ENCODE measurements at regions not wholly inside any gene's neighbourhood (a gene's known extent, or its start where the extent isn't known, plus 50 kb on each side); places are given as distances from the start of the nearest gene placed in this dataset.

DNA sequence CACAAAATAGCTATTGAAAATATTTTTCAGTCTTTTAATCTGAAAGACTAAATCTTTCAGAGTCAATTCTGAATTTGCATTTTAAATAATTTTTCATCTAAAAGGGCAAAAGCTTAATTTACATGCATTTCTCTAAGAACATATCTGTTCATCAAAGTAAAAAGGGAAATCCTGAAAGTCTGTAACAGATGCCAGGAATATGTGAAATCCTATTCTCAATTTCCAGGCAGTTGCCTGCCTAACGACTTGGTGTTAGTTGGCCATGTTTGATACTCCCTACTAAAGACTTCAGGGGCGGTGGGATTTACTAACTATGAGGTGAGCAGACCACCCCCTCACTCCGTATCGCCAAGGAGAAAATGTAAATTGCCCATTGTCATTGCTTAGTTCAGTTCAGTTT lies 136.8 kb downstream of the KIT start:
- CTCF ChIA-PET, result interaction anchor here (0.7 kb wide), 1 partner anchor 176 kb away, joined by 3 read pairs; no protein-coding TSS in a partner anchor
- Histone ChIP-seq H3K36me3 (ENCODE audit: control insufficient read depth in 2 of 2, insufficient read depth in 1 of 2, low read length in 2 of 2) (no peaks in the 10 kb centered on the region), H3K4me3 (ENCODE audit: low read depth, low read length) (no peak overlapping the region), H3K4me1 (ENCODE audit: control insufficient read depth, insufficient read depth, low read length) (no peaks in the 10 kb centered on the region), H3K27ac (ENCODE audit: extremely low read depth, low read depth, low read length) (no peak overlapping the region), H3K9me3 (ENCODE audit: control insufficient read depth, insufficient read depth, low read depth, low read length) (no peaks in the 10 kb centered on the region)
- TF ChIP-seq ZBTB17 (tag by site-specific recombination; IDR thresholded peaks at IDR 0.05) (no peak), ZNF549 (tag by site-specific recombination; IDR thresholded peaks at IDR 0.05) (no peak), ZNF112 (tag by site-specific recombination; IDR thresholded peaks at IDR 0.05) (no peak), ZNF221 (tag by site-specific recombination; IDR thresholded peaks at IDR 0.05; ENCODE audit: borderline replicate concordance) (no peak), ZNF621 (tag by site-specific recombination; IDR thresholded peaks at IDR 0.05) (no peak), ZNF157 (tag by site-specific recombination; IDR thresholded peaks at IDR 0.05) (no peak), ZNF10 (tag by site-specific recombination; IDR thresholded peaks at IDR 0.05) (no peak), ZNF302 (tag by site-specific recombination; IDR thresholded peaks at IDR 0.05; ENCODE audit: low read depth) (no peak), OSR2 (tag by site-specific recombination; IDR thresholded peaks at IDR 0.05) (no peak), ZXDB (tag by site-specific recombination; IDR thresholded peaks at IDR 0.05) (no peak), ZNF585B (tag by site-specific recombination; IDR thresholded peaks at IDR 0.05) (no peak)
- TF ChIP-seq, protein P1, sequence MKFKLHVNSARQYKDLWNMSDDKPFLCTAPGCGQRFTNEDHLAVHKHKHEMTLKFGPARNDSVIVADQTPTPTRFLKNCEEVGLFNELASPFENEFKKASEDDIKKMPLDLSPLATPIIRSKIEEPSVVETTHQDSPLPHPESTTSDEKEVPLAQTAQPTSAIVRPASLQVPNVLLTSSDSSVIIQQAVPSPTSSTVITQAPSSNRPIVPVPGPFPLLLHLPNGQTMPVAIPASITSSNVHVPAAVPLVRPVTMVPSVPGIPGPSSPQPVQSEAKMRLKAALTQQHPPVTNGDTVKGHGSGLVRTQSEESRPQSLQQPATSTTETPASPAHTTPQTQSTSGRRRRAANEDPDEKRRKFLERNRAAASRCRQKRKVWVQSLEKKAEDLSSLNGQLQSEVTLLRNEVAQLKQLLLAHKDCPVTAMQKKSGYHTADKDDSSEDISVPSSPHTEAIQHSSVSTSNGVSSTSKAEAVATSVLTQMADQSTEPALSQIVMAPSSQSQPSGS (tag by site-specific recombination; IDR thresholded peaks at IDR 0.05; ENCODE audit: low read depth), result no peak
- TF ChIP-seq, protein P2, sequence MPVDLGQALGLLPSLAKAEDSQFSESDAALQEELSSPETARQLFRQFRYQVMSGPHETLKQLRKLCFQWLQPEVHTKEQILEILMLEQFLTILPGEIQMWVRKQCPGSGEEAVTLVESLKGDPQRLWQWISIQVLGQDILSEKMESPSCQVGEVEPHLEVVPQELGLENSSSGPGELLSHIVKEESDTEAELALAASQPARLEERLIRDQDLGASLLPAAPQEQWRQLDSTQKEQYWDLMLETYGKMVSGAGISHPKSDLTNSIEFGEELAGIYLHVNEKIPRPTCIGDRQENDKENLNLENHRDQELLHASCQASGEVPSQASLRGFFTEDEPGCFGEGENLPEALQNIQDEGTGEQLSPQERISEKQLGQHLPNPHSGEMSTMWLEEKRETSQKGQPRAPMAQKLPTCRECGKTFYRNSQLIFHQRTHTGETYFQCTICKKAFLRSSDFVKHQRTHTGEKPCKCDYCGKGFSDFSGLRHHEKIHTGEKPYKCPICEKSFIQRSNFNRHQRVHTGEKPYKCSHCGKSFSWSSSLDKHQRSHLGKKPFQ (tag by site-specific recombination; IDR thresholded peaks at IDR 0.05), result no peak
- POLR2A ChIA-PET, result no interaction called here

DNA sequence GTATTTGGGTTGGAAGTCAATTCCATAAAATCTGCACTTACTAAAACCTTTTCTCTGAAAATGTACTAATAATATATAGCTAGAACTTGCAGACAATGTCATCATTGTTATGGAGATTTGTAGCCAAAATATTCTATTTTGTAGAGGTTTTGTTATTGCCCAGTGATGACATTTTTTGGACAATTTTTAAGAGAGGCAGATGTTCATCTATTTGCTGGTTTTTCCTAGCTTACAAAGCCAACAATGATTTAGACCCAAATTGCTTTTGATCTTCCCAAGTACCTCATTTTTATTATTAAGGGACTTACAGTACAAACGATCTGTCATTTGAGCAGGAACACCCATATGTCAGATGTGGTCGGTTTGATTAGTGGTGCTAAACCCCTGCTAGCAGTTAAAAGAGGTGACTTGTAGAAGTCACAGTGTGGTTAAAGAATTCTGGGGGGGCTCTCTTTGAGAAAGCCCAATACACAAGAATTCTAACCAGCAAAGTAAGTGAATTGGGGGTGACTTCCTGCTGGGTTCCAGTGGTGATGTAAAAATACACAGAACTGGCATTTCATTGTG lies 136.2 kb downstream of the KIT start:
- POLR2A ChIA-PET, result no interaction called here
- no peaks in the 10 kb centered on the region for H3K36me3 ChIP-seq (ENCODE audit: control insufficient read depth in 2 of 2, insufficient read depth in 1 of 2, low read length in 2 of 2)
- TF ChIP-seq, protein P3, sequence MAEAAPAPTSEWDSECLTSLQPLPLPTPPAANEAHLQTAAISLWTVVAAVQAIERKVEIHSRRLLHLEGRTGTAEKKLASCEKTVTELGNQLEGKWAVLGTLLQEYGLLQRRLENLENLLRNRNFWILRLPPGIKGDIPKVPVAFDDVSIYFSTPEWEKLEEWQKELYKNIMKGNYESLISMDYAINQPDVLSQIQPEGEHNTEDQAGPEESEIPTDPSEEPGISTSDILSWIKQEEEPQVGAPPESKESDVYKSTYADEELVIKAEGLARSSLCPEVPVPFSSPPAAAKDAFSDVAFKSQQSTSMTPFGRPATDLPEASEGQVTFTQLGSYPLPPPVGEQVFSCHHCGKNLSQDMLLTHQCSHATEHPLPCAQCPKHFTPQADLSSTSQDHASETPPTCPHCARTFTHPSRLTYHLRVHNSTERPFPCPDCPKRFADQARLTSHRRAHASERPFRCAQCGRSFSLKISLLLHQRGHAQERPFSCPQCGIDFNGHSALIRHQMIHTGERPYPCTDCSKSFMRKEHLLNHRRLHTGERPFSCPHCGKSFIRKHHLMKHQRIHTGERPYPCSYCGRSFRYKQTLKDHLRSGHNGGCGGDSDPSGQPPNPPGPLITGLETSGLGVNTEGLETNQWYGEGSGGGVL (tag by site-specific recombination; IDR thresholded peaks at IDR 0.05), result no peak
- TF ChIP-seq ZNF777 (tag by site-specific recombination; IDR thresholded peaks at IDR 0.05; ENCODE audit: borderline replicate concordance) (no peak), FEZF1 (tag by site-specific recombination; IDR thresholded peaks at IDR 0.05) (no peak), MYNN (tag by site-specific recombination; IDR thresholded peaks at IDR 0.05; ENCODE audit: borderline replicate concordance) (no peak), KLF9 (tag by site-specific recombination; IDR thresholded peaks at IDR 0.05; ENCODE audit: low read depth) (no peak), ZNF140 (tag by site-specific recombination; IDR thresholded peaks at IDR 0.05) (no peak), GLI2 (tag by site-specific recombination; IDR thresholded peaks at IDR 0.05; ENCODE audit: borderline replicate concordance, low read depth) (no peak), SETDB1 (IDR thresholded peaks at IDR 0.05; ENCODE audit: insufficient read length, low read length) (no peak), ZFP3 (tag by site-specific recombination; IDR thresholded peaks at IDR 0.05; ENCODE audit: low read depth) (no peak), ZNF548 (tag by site-specific recombination; IDR thresholded peaks at IDR 0.05) (no peak)
- TF ChIP-seq, protein P4, sequence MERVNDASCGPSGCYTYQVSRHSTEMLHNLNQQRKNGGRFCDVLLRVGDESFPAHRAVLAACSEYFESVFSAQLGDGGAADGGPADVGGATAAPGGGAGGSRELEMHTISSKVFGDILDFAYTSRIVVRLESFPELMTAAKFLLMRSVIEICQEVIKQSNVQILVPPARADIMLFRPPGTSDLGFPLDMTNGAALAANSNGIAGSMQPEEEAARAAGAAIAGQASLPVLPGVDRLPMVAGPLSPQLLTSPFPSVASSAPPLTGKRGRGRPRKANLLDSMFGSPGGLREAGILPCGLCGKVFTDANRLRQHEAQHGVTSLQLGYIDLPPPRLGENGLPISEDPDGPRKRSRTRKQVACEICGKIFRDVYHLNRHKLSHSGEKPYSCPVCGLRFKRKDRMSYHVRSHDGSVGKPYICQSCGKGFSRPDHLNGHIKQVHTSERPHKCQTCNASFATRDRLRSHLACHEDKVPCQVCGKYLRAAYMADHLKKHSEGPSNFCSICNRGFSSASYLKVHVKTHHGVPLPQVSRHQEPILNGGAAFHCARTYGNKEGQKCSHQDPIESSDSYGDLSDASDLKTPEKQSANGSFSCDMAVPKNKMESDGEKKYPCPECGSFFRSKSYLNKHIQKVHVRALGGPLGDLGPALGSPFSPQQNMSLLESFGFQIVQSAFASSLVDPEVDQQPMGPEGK (tag by site-specific recombination; IDR thresholded peaks at IDR 0.05), result no peak
- TF ChIP-seq, protein P5, sequence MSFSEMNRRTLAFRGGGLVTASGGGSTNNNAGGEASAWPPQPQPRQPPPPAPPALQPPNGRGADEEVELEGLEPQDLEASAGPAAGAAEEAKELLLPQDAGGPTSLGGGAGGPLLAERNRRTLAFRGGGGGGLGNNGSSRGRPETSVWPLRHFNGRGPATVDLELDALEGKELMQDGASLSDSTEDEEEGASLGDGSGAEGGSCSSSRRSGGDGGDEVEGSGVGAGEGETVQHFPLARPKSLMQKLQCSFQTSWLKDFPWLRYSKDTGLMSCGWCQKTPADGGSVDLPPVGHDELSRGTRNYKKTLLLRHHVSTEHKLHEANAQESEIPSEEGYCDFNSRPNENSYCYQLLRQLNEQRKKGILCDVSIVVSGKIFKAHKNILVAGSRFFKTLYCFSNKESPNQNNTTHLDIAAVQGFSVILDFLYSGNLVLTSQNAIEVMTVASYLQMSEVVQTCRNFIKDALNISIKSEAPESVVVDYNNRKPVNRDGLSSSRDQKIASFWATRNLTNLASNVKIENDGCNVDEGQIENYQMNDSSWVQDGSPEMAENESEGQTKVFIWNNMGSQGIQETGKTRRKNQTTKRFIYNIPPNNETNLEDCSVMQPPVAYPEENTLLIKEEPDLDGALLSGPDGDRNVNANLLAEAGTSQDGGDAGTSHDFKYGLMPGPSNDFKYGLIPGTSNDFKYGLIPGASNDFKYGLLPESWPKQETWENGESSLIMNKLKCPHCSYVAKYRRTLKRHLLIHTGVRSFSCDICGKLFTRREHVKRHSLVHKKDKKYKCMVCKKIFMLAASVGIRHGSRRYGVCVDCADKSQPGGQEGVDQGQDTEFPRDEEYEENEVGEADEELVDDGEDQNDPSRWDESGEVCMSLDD (tag by site-specific recombination; IDR thresholded peaks at IDR 0.05), result no peak
- H3K4me3 ChIP-seq (ENCODE audit: low read depth, low read length), result no peak overlapping the region
- H3K9me3 ChIP-seq (ENCODE audit: control insufficient read depth, insufficient read depth, low read depth, low read length), result no peaks in the 10 kb centered on the region
- H3K4me1 ChIP-seq (ENCODE audit: control insufficient read depth, insufficient read depth, low read length), result no peaks in the 10 kb centered on the region
- CTCF ChIA-PET, result no interaction called here
- no peak overlapping the region for H3K27ac ChIP-seq (ENCODE audit: extremely low read depth, low read depth, low read length)

Measured in HEK293 (cell line).